ENCODE measurements at regions not wholly inside any gene's neighbourhood (a gene's known extent, or its start where the extent isn't known, plus 50 kb on each side); places are given as distances from the start of the nearest gene placed in this dataset.
A peak's percentile ranks its signal among the peaks of the same experiment; 100 is the strongest.
"Not testable (repeated sequence)": the region's sequence is repeated elsewhere in the genome, so short reads cannot be mapped to it uniquely, and the experiment has no call there.

GRCh38 chr11:14573539-14574057, 53.4 kb upstream of the PSMA1 start:
- DNase-seq: not testable (repeated sequence)

- no peak for DNase-seq
These were observed 57.1 kb upstream of the PSMA1 start for GRCh38 chr11:14577292-14577691.

- no peak for DNase-seq
These were observed 57.8 kb upstream of the PSMA1 start for GRCh38 chr11:14577835-14578529.

GRCh38 chr11:14578541-14578956, 58.4 kb upstream of the PSMA1 start:
- DNase-seq: peak; percentile 83

DNA sequence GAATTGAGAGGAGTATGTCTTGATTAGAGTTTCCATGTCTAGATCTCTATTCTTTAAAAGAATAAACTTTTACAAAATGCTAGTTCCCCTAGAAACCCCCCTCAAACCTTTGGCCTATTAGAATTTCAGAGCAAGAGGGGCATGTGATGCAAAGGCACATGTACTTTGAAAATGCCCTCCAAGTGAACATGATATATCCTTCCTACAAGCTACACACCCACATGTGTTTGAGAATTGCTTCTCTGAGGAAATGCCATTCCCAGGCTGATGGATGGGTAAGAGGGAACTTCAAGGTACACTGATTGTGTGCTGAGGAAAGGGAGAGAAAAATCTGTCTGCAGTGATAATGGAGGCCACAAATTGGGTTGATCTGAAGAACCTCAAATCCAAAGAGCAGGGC, 59.5 kb upstream of the PSMA1 start:
- DNase-seq: no peak

DNA sequence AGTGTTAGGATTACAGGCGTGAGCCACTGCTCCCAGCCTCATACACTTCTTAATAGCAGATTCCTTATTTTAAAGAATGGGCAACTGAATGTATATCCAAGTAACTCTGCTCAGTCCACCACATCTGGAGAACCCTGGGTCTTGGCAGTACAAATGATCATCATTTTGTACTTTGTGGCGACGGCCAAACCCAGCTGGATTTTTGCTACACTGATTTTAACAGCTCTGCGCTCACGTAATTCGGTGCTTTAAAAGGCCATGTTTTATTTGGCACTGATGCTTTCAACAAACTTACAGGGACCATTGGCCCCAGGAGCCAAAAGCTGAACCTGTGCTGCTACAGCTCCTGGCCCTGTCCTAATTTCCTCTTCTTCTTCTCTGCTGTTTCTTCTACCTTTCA, 60.8 kb upstream of the PDE3B start:
- no peak for DNase-seq

GRCh38 chr11:14583252-14584034, 60.2 kb upstream of the PDE3B start:
- DNase-seq: no peak

GRCh38 chr11:14584035-14584363, 59.6 kb upstream of the PDE3B start:
- DNase-seq: no peak

GRCh38 chr11:14584595-14584994, 59.0 kb upstream of the PDE3B start:
- DNase-seq: no peak

DNA sequence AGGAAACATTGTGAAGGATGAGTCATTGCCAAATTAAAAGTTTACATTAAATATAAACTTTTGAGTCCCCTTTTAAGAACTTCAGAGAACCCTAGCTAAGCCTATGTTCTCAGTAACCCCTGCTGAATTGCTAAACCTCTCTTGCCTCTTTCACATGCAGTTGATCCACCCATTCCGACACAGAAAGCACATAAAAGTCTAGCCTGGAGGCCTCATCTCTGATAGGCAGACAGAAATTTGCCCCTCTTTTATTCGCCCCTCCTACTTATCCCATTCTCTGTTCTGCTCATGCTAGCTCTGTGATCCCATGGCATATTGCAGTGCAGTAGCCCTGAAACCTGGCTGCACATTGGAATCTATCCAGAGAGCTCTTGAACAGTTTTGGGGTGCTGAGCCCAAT, 58.2 kb upstream of the PDE3B start:
- DNase-seq: no peak

DNA sequence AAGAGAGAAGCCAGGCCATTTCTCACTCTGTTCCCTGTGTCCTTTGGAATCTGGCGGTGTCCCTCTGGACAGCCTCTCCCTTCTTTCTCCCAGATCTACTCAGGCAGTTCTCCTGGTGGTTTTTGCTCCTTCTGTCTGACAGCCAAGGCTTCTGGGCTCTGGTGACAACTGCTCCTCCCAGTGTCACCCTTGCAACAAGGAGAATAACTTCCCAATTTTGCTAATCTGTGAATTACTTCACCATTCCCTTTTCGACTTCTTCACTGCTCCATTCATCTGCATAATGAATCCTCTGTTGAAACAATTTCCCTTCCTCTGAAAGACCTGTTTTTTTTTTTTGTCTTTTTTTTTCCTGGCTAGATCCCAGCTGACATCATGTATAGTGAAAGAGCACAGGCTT, 56.3 kb upstream of the PDE3B start:
- no peak for DNase-seq

DNA sequence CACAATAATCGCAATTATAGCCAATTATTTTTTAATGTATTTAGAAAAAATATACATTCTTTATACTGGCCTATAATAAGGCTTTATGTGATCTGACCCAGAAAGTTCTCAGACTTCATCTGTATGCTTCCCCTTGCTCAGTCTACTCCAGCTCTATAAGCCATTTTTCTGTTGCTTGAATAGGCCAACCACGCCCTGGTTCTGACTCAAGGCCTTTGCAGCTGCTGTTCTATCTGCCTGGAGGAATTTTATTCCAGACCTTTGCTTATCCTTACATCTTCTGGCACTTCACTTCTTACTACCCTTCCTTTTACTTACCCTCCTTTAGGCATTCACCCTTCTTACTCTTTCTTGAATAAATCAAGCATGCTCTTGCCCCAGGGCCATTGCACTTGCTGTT, 54.9 kb upstream of the PDE3B start:
- no peak for DNase-seq

DNA sequence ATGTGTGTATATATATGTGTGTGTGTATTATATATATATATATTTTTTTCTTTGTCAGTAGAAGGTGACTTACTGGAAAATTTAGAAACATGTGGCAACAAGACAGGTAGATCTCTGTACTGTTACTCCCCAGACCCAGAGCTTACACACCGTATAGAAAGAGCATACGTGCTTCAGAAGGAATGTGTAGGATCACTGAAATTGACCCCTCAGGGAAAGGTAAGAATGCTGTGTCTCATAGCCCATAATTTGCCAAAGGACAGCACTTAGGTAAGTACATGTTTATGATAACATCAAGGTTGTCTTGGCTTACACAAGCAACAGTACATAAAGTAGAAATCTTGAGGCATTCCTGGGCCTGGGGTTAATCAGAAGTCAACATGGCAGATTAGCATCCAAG, 54.2 kb upstream of the PDE3B start:
- no peak for DNase-seq

DNA sequence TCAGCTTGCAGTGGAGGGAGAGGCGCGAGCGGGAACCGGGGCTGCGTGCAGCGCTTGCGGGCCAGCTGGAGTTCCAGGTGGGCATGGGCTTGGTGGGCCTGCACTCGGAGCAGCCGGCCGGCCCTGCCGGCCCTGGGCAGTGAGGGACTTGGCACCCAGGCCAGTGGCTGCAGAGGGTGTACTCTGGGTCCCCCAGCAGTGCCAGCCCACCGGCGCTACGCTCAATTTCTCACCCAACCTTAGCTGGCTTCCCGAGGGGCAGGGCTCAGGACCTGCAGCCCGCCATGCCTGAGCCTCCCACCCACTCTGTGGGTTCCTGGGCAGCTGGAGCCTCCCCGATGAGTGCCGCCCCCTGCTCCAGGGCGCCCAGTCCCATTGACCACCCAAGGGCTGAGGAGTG, 52.6 kb upstream of the PDE3B start:
- not testable (repeated sequence) for DNase-seq

GRCh38 chr11:14593671-14594070, 49.9 kb upstream of the PDE3B start:
- DNase-seq: no peak
